SJCRH30 (cell line): ENCODE measurements at regions not wholly inside any gene's neighbourhood (a gene's known extent, or its start where the extent isn't known, plus 50 kb on each side); places are given as distances from the start of the nearest gene placed in this dataset.

ENCODE experiments used
- DNase-seq, 2 experiments: peaks; one replicate each; pipeline ENCODE4 v3.0.0-alpha.2; 2015 to 2020
- H3K27ac ChIP-seq: fragments of 250-450 bp; sonication (Bioruptor Pico); 2 replicates; pipeline ENCODE4 v1.5.1; 2020; ENCODE audit warnings: mild to moderate bottlenecking, moderate library complexity
- H3K27me3 ChIP-seq: fragments of 250-450 bp; sonication (Bioruptor Pico); 2 replicates; pipeline ENCODE4 v1.5.1; 2020; ENCODE audit warnings: mild to moderate bottlenecking, moderate library complexity
- H3K36me3 ChIP-seq: fragments of 250-450 bp; sonication (Bioruptor Pico); 2 replicates; pipeline ENCODE4 v1.5.1; 2020; ENCODE audit warnings: mild to moderate bottlenecking, moderate library complexity
- H3K4me1 ChIP-seq: fragments of 250-450 bp; sonication (Bioruptor Pico); 2 replicates; pipeline ENCODE4 v1.5.1; 2020; ENCODE audit warnings: mild to moderate bottlenecking, moderate library complexity
- H3K4me3 ChIP-seq: fragments of 250-450 bp; sonication (Bioruptor Pico); 2 replicates; pipeline ENCODE4 v1.5.1; 2020; ENCODE audit warnings: mild to moderate bottlenecking, moderate library complexity
- H3K9me3 ChIP-seq: fragments of 250-450 bp; sonication (Bioruptor Pico); replicated peaks from 2 replicates; pipeline ENCODE4 v1.5.1; 2020; ENCODE audit warnings: mild to moderate bottlenecking, moderate library complexity

GRCh38 chr1:194710671-194711070 lies 1524.3 kb upstream of the B3GALT2 start:
- Histone ChIP-seq H3K9me3 (no peaks in the 10 kb centered on the region), H3K4me1 (no peaks in the 10 kb centered on the region), H3K27me3 (no peaks in the 10 kb centered on the region), H3K36me3 (no peaks in the 10 kb centered on the region), H3K27ac (no peak overlapping the region), H3K4me3 (no peak overlapping the region)
- no peak for DNase-seq

- no peaks in the 10 kb centered on the region for H3K9me3 ChIP-seq
- H3K4me1 ChIP-seq, result no peaks in the 10 kb centered on the region
- no peak overlapping the region for H3K4me3 ChIP-seq
- no peaks in the 10 kb centered on the region for H3K36me3 ChIP-seq
- no peak overlapping the region for H3K27ac ChIP-seq
- no peak for DNase-seq
- H3K27me3 ChIP-seq, result no peaks in the 10 kb centered on the region
Observed at GRCh38 chr1:194709439-194709838, 1523.0 kb upstream of the B3GALT2 start.

GRCh38 chr1:194707074-194707473 lies 1520.7 kb upstream of the B3GALT2 start:
- no peak for DNase-seq
- no peaks in the 10 kb centered on the region for H3K4me1 ChIP-seq
- H3K4me3 ChIP-seq, result no peak overlapping the region
- H3K9me3 ChIP-seq, result no peaks in the 10 kb centered on the region
- H3K36me3 ChIP-seq, result no peaks in the 10 kb centered on the region
- no peaks in the 10 kb centered on the region for H3K27me3 ChIP-seq
- no peak overlapping the region for H3K27ac ChIP-seq

GRCh38 chr1:194705123-194705854 lies 1518.9 kb upstream of the B3GALT2 start:
- Histone ChIP-seq H3K27ac (no peak overlapping the region), H3K36me3 (no peaks in the 10 kb centered on the region), H3K4me3 (no peak overlapping the region), H3K27me3 (no peaks in the 10 kb centered on the region), H3K4me1 (no peaks in the 10 kb centered on the region), H3K9me3 (no peaks in the 10 kb centered on the region)
- DNase-seq, result no peak

- DNase-seq, result peak in 1 of 2 experiments; percentile 8
- no peaks in the 10 kb centered on the region for H3K9me3 ChIP-seq
- no peaks in the 10 kb centered on the region for H3K27me3 ChIP-seq
- no peak overlapping the region for H3K4me3 ChIP-seq
- H3K4me1 ChIP-seq, result no peaks in the 10 kb centered on the region
- H3K27ac ChIP-seq, result no peak overlapping the region
- H3K36me3 ChIP-seq, result no peaks in the 10 kb centered on the region
Observed at GRCh38 chr1:194698908-194699318, 1512.5 kb upstream of the B3GALT2 start.

GRCh38 chr1:194693244-194693643 lies 1506.8 kb upstream of the B3GALT2 start:
- H3K4me1 ChIP-seq, result no peaks in the 10 kb centered on the region
- H3K9me3 ChIP-seq, result no peaks in the 10 kb centered on the region
- H3K27ac ChIP-seq, result no peak overlapping the region
- no peaks in the 10 kb centered on the region for H3K27me3 ChIP-seq
- H3K4me3 ChIP-seq, result no peak overlapping the region
- DNase-seq, result no peak
- H3K36me3 ChIP-seq, result no peaks in the 10 kb centered on the region

- H3K4me1 ChIP-seq, result no peaks in the 10 kb centered on the region
- H3K9me3 ChIP-seq, result no peaks in the 10 kb centered on the region
- no peak overlapping the region for H3K4me3 ChIP-seq
- no peaks in the 10 kb centered on the region for H3K36me3 ChIP-seq
- no peaks in the 10 kb centered on the region for H3K27me3 ChIP-seq
- H3K27ac ChIP-seq, result no peak overlapping the region
- no peak for DNase-seq
Observed at GRCh38 chr1:194684636-194685035, 1498.2 kb upstream of the B3GALT2 start.

- H3K27ac ChIP-seq, result no peak overlapping the region
- H3K4me3 ChIP-seq, result no peak overlapping the region
- H3K27me3 ChIP-seq, result no peaks in the 10 kb centered on the region
- peak; percentile 1 to 4 for DNase-seq
- no peaks in the 10 kb centered on the region for H3K4me1 ChIP-seq
- H3K9me3 ChIP-seq, result no peaks in the 10 kb centered on the region
- no peaks in the 10 kb centered on the region for H3K36me3 ChIP-seq
Observed at GRCh38 chr1:194658090-194658439, 1471.7 kb upstream of the B3GALT2 start.

GRCh38 chr1:194654956-194655355 lies 1468.5 kb upstream of the B3GALT2 start:
- Histone ChIP-seq H3K9me3 (no peaks in the 10 kb centered on the region), H3K4me3 (no peak overlapping the region), H3K27me3 (no peaks in the 10 kb centered on the region), H3K4me1 (no peaks in the 10 kb centered on the region), H3K27ac (no peak overlapping the region), H3K36me3 (no peaks in the 10 kb centered on the region)
- no peak for DNase-seq

GRCh38 chr1:194653385-194653784 lies 1467.0 kb upstream of the B3GALT2 start:
- H3K4me1 ChIP-seq, result no peaks in the 10 kb centered on the region
- H3K36me3 ChIP-seq, result no peaks in the 10 kb centered on the region
- no peaks in the 10 kb centered on the region for H3K9me3 ChIP-seq
- no peak for DNase-seq
- no peaks in the 10 kb centered on the region for H3K27me3 ChIP-seq
- H3K4me3 ChIP-seq, result no peak overlapping the region
- H3K27ac ChIP-seq, result no peak overlapping the region

- H3K4me3 ChIP-seq, result no peak overlapping the region
- H3K36me3 ChIP-seq, result no peaks in the 10 kb centered on the region
- no peak overlapping the region for H3K27ac ChIP-seq
- H3K27me3 ChIP-seq, result no peaks in the 10 kb centered on the region
- no peaks in the 10 kb centered on the region for H3K9me3 ChIP-seq
- H3K4me1 ChIP-seq, result no peaks in the 10 kb centered on the region
- no peak for DNase-seq
Observed at GRCh38 chr1:194647118-194647517, 1460.7 kb upstream of the B3GALT2 start.

GRCh38 chr1:194644528-194644927 lies 1458.1 kb upstream of the B3GALT2 start:
- no peaks in the 10 kb centered on the region for H3K27me3 ChIP-seq
- DNase-seq, result no peak

GRCh38 chr1:194640322-194640721 lies 1453.9 kb upstream of the B3GALT2 start:
- H3K27ac ChIP-seq, result no peak overlapping the region
- H3K9me3 ChIP-seq, result no peaks in the 10 kb centered on the region
- no peak for DNase-seq
- no peaks in the 10 kb centered on the region for H3K4me1 ChIP-seq
- H3K36me3 ChIP-seq, result no peaks in the 10 kb centered on the region
- no peaks in the 10 kb centered on the region for H3K27me3 ChIP-seq
- H3K4me3 ChIP-seq, result no peak overlapping the region

More at GRCh38 chr1:194644528-194644927, 1458.1 kb upstream of the B3GALT2 start:
- Histone ChIP-seq H3K4me1 (no peaks in the 10 kb centered on the region), H3K36me3 (no peaks in the 10 kb centered on the region), H3K9me3 (no peaks in the 10 kb centered on the region), H3K4me3 (no peak overlapping the region), H3K27ac (no peak overlapping the region)

- Histone ChIP-seq H3K36me3 (no peaks in the 10 kb centered on the region), H3K27ac (no peak overlapping the region), H3K9me3 (no peaks in the 10 kb centered on the region), H3K4me3 (no peak overlapping the region), H3K27me3 (no peaks in the 10 kb centered on the region), H3K4me1 (no peaks in the 10 kb centered on the region)
- no peak for DNase-seq
Observed at GRCh38 chr1:194629011-194629410, 1442.6 kb upstream of the B3GALT2 start.

GRCh38 chr1:194624833-194625232 lies 1438.4 kb upstream of the B3GALT2 start:
- H3K36me3 ChIP-seq, result no peaks in the 10 kb centered on the region
- no peak overlapping the region for H3K27ac ChIP-seq
- H3K9me3 ChIP-seq, result no peaks in the 10 kb centered on the region
- no peak for DNase-seq
- no peaks in the 10 kb centered on the region for H3K4me1 ChIP-seq
- no peaks in the 10 kb centered on the region for H3K27me3 ChIP-seq
- H3K4me3 ChIP-seq, result no peak overlapping the region

GRCh38 chr1:194618101-194618500 lies 1431.7 kb upstream of the B3GALT2 start:
- Histone ChIP-seq H3K36me3 (no peaks in the 10 kb centered on the region), H3K27ac (no peak overlapping the region), H3K4me1 (no peaks in the 10 kb centered on the region), H3K27me3 (no peaks in the 10 kb centered on the region), H3K4me3 (no peak overlapping the region), H3K9me3 (no peaks in the 10 kb centered on the region)
- DNase-seq, result no peak
